CD8-positive, alpha-beta memory T cell (primary cell): ENCODE measurements at regions not wholly inside any gene's neighbourhood (a gene's known extent, or its start where the extent isn't known, plus 50 kb on each side); places are given as distances from the start of the nearest gene placed in this dataset.

ENCODE experiments used
- CTCF ChIA-PET: fragments of 350-600 bp; sonication (Branson Sonifier 250); formaldehyde crosslinking; loops from one replicate; lab custom pipeline; 2021; ENCODE audit warnings: antibody characterized with exemption; lab: Charles Lee
- POLR2A ChIA-PET: fragments of 350-600 bp; sonication (Branson Sonifier 250); formaldehyde crosslinking; loops from one replicate; lab custom pipeline; 2021; ENCODE audit warnings: antibody characterized with exemption; lab: Charles Lee
- DNase-seq, 5 donors: peaks; one replicate each; pipeline versions ENCODE4 v3.0.0 to v3.0.0-alpha.2; 2020 to 2022; ENCODE audit warnings: mixed read lengths in 1 of 5
- H3K27ac ChIP-seq: one replicate; pipeline ENCODE4 v1.7.0; 2013; ENCODE audit warnings: low read depth, mild to moderate bottlenecking, low read length, moderate library complexity
- H3K27me3 ChIP-seq: 2 replicates; pipeline ENCODE4 v1.7.0; 2013; ENCODE audit warnings: low read length, mild to moderate bottlenecking; ENCODE audit not compliant: insufficient read depth, poor library complexity, severe bottlenecking
- H3K36me3 ChIP-seq: 2 replicates; pipeline ENCODE4 v1.7.0; 2013; ENCODE audit warnings: mild to moderate bottlenecking, low read length, moderate library complexity; ENCODE audit not compliant: insufficient read depth
- H3K4me1 ChIP-seq: 2 replicates; pipeline ENCODE4 v1.7.0; 2013; ENCODE audit warnings: mild to moderate bottlenecking, low read length, moderate library complexity; ENCODE audit not compliant: insufficient read depth
- H3K4me3 ChIP-seq: 2 replicates; pipeline ENCODE4 v1.7.0; 2013; ENCODE audit warnings: mild to moderate bottlenecking, low read length
- H3K9me3 ChIP-seq: 2 replicates; pipeline ENCODE4 v1.7.0; 2013; ENCODE audit warnings: mild to moderate bottlenecking, low read length
- H3K27ac Mint-ChIP-seq, 8 donors: one replicate each; pipeline ENCODE4 v1.8.0; 2020 to 2021; ENCODE audit warnings: mixed read lengths in 8 of 8, mild to moderate bottlenecking in 6 of 8, inconsistent platforms in 3 of 8, moderate library complexity in 3 of 8
- H3K27me3 Mint-ChIP-seq, 2 donors: one replicate each; pipeline ENCODE4 v1.8.0; 2020 to 2021; ENCODE audit warnings: mixed read lengths in 2 of 2, mild to moderate bottlenecking in 1 of 2, moderate library complexity in 1 of 2
- H3K36me3 Mint-ChIP-seq, 3 donors: one replicate each; pipeline ENCODE4 v1.8.0; 2020 to 2021; ENCODE audit warnings: mixed read lengths in 3 of 3, inconsistent platforms in 1 of 3, mild to moderate bottlenecking in 1 of 3
- H3K4me1 Mint-ChIP-seq, 3 donors: one replicate each; pipeline ENCODE4 v1.8.0; 2020 to 2021; ENCODE audit warnings: mixed read lengths in 3 of 3, inconsistent platforms in 1 of 3, mild to moderate bottlenecking in 1 of 3
- H3K4me3 Mint-ChIP-seq, 7 donors: one replicate each; pipeline ENCODE4 v1.8.0; 2020 to 2021; ENCODE audit warnings: mixed read lengths in 7 of 7, mild to moderate bottlenecking in 6 of 7, moderate library complexity in 4 of 7, inconsistent platforms in 2 of 7
- H3K9me3 Mint-ChIP-seq, 5 donors: one replicate each; pipeline ENCODE4 v1.8.0; 2020 to 2022; ENCODE audit warnings: mixed read lengths in 5 of 5, mild to moderate bottlenecking in 3 of 5, moderate library complexity in 2 of 5, inconsistent platforms in 1 of 5

DNA sequence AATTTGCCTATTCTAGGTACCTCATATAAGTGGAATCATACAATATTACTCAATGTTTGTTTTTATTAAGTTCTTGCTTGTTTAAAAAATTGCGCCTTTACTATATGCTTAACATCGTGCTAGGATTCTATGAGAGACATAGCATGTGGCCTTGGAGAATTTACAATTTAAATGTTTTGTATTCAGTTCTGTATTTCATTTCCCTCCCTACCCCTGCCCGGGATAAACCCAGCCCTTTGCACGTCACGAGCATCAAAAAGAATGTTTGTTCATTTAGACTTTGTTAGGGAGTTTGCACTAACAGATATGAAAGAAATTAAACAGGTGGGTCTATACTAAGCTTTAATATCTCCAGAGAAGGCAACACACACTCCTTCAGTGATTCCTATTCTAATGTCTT, 75.7 kb downstream of the C18orf54 start:
- no peaks in the 10 kb centered on the region for H3K9me3 Mint-ChIP-seq
- no peak for DNase-seq
- H3K36me3 ChIP-seq: no peaks in the 10 kb centered on the region
- no peaks in the 10 kb centered on the region for H3K27me3 ChIP-seq
- H3K27ac ChIP-seq: no peak overlapping the region
- H3K4me1 Mint-ChIP-seq: no peaks in the 10 kb centered on the region
- no peak overlapping the region for H3K27ac Mint-ChIP-seq
- H3K4me3 Mint-ChIP-seq: no peak overlapping the region
- no peaks in the 10 kb centered on the region for H3K36me3 Mint-ChIP-seq
- CTCF ChIA-PET: no interaction called here
- no peaks in the 10 kb centered on the region for H3K9me3 ChIP-seq
- POLR2A ChIA-PET: no interaction called here
- H3K4me1 ChIP-seq: no peaks in the 10 kb centered on the region
- peaks cover 5 to 25% of the 10 kb centered on the region in 2 donors for H3K27me3 Mint-ChIP-seq
- H3K4me3 ChIP-seq: no peak overlapping the region

DNA sequence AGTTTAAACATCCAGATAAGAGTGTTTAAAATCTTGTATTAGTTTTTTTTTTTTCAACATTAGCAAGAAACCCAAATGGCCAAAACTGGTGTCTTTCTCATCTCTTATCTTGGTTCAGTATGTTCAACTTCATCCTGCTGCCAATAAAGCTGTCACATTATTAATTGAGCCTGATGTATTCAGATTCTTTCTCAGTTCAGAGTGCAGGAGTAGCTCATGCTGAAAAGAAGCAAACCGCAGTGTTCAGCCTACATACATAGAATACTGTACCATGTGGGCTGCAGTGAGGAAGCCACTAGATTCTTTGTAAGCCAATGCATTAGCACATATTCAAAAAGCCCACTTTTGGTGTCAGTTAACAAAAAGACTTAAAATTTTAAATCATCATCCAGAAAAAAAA, 76.2 kb downstream of the C18orf54 start:
- H3K27ac ChIP-seq: no peak overlapping the region
- peaks cover 5 to 29% of the 10 kb centered on the region in 2 donors for H3K27me3 Mint-ChIP-seq
- DNase-seq: no peak
- no peaks in the 10 kb centered on the region for H3K9me3 Mint-ChIP-seq
- H3K9me3 ChIP-seq: no peaks in the 10 kb centered on the region
- H3K27ac Mint-ChIP-seq: no peak overlapping the region
- no peaks in the 10 kb centered on the region for H3K36me3 ChIP-seq
- H3K4me3 ChIP-seq: no peak overlapping the region
- ChIA-PET POLR2A (no interaction called here), CTCF (no interaction called here)
- H3K4me3 Mint-ChIP-seq: no peak overlapping the region
- H3K4me1 Mint-ChIP-seq: no peaks in the 10 kb centered on the region
- H3K36me3 Mint-ChIP-seq: no peaks in the 10 kb centered on the region
- H3K4me1 ChIP-seq: no peaks in the 10 kb centered on the region
- H3K27me3 ChIP-seq: no peaks in the 10 kb centered on the region

DNA sequence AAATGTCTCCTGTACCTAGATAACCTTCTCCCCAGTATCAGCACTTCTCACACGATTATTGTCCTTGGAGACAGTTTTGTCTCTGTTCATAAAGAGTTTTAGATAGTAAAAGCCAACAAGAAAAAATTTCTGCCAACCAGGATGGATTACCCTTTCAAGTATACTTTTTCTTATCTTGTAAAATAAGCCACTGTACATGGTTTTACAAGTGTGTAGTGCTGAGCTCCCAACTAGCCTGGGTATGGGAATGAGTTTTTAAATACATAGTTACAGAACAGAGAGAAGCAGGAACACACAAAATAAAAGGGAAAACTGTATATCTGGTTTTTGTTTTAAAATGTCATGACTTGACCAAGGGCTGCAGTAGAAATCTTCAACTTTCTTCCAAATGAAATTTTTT, 76.7 kb downstream of the C18orf54 start:
- Mint-ChIP-seq H3K4me3 (no peak overlapping the region), H3K9me3 (no peaks in the 10 kb centered on the region), H3K27me3 (peaks cover 5 to 32% of the 10 kb centered on the region in 2 donors), H3K36me3 (no peaks in the 10 kb centered on the region), H3K27ac (no peak overlapping the region), H3K4me1 (no peaks in the 10 kb centered on the region)
- no peaks in the 10 kb centered on the region for H3K4me1 ChIP-seq
- no peaks in the 10 kb centered on the region for H3K27me3 ChIP-seq
- ChIA-PET CTCF (no interaction called here), POLR2A (no interaction called here)
- no peak for DNase-seq
- no peak overlapping the region for H3K27ac ChIP-seq
- H3K9me3 ChIP-seq: no peaks in the 10 kb centered on the region
- H3K36me3 ChIP-seq: no peaks in the 10 kb centered on the region
- no peak overlapping the region for H3K4me3 ChIP-seq

DNA sequence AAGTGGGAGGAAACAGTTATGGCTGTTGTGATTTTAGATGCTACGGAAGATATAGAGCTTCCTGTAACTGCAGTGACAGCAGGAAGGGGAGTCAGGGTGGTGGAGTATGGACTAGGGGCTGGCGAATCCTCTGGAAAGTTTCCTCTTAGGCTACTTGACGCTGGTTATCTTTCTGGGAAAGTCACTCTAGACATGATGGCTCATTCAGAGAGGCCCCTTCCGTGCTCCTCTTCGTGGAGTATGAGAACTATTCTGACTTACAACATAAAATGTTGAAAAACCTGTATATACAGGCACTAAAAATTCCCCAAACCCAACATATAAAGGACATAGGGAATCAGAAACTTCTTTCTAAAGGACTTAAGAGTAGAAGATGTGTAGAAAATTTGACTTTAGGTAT, 78.8 kb downstream of the C18orf54 start:
- H3K36me3 Mint-ChIP-seq: no peaks in the 10 kb centered on the region
- CTCF ChIA-PET: no interaction called here
- H3K4me3 Mint-ChIP-seq: no peak overlapping the region
- H3K4me1 Mint-ChIP-seq: no peaks in the 10 kb centered on the region
- Histone ChIP-seq H3K27ac (no peak overlapping the region), H3K9me3 (no peaks in the 10 kb centered on the region), H3K27me3 (no peaks in the 10 kb centered on the region), H3K36me3 (no peaks in the 10 kb centered on the region), H3K4me3 (no peak overlapping the region), H3K4me1 (no peaks in the 10 kb centered on the region)
- no peak for DNase-seq
- H3K27ac Mint-ChIP-seq: no peak overlapping the region
- peaks cover under 1 to 33% of the 10 kb centered on the region in 2 donors for H3K27me3 Mint-ChIP-seq
- POLR2A ChIA-PET: no interaction called here
- no peaks in the 10 kb centered on the region for H3K9me3 Mint-ChIP-seq

DNA sequence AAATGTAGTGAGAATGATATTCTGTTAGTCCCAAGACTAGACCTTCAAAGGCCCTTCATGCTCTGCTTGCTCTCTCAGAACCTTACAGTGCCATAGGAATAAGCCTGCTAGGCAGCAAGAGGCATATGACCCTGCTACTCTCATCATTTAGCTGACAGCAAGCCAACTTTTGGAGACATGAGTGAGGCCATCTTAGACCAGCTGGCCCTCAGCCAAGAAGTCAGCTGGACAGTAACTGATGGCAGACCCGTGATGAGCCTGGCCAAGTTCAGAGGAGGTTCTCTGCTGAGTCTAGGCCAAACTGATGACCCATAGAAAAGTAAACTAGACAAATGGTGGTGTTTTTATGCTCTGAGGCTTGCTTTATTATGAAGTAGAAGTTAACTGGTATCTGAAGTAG, 82.6 kb downstream of the C18orf54 start:
- CTCF ChIA-PET: no interaction called here
- POLR2A ChIA-PET: no interaction called here
- H3K4me3 ChIP-seq: no peak overlapping the region
- H3K27ac ChIP-seq: no peak overlapping the region
- Mint-ChIP-seq H3K4me1 (no peaks in the 10 kb centered on the region), H3K9me3 (no peaks in the 10 kb centered on the region), H3K36me3 (no peaks in the 10 kb centered on the region), H3K27me3 (peaks cover 6 to 40% of the 10 kb centered on the region in 2 donors), H3K27ac (no peak overlapping the region), H3K4me3 (no peak overlapping the region)
- no peaks in the 10 kb centered on the region for H3K27me3 ChIP-seq
- H3K36me3 ChIP-seq: no peaks in the 10 kb centered on the region
- no peak for DNase-seq
- no peaks in the 10 kb centered on the region for H3K9me3 ChIP-seq
- H3K4me1 ChIP-seq: no peaks in the 10 kb centered on the region

DNA sequence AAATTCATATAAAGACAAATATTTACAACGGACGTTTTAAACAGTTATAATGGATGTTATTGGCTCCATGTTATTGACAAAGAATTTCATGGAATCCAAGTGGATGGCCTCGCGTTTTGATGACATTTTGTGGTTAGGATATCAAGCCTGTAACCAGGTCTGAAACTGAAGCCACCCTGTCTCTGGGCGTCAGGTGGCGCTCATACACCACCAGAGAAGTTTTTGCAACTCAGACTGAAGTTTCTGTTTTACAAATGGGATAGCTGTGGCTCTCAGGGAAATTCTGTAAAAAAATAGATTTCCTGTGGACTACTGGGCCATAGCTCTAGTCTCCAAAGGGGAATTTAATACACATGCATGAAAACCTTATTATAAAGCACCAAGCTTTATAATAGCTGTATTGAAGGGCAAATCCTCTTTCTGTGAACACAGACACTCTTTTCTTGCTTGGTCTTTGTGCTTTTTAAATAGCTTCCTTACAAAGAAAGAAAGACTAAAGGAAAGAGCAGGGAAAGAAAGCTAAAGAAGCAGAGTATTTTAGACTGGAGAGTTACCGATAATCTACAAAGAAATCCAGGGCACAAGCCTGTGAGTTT, 86.7 kb downstream of the C18orf54 start:
- CTCF ChIA-PET: interaction anchor here (0.9 kb wide), 1 partner anchor 9 kb away, joined by 6 read pairs; no protein-coding TSS in a partner anchor
- Mint-ChIP-seq H3K4me3 (no peak overlapping the region), H3K27me3 (peaks cover 12 to 30% of the 10 kb centered on the region in 2 donors), H3K9me3 (peaks cover 0 to 1% (median 0%) of the 10 kb centered on the region in 5 donors), H3K4me1 (no peaks in the 10 kb centered on the region), H3K27ac (no peak overlapping the region), H3K36me3 (no peaks in the 10 kb centered on the region)
- H3K27me3 ChIP-seq: no peaks in the 10 kb centered on the region
- H3K27ac ChIP-seq: no peak overlapping the region
- POLR2A ChIA-PET: no interaction called here
- no peak for DNase-seq
- H3K4me1 ChIP-seq: no peaks in the 10 kb centered on the region
- no peak overlapping the region for H3K4me3 ChIP-seq
- H3K9me3 ChIP-seq: no peaks in the 10 kb centered on the region
- H3K36me3 ChIP-seq: no peaks in the 10 kb centered on the region

DNA sequence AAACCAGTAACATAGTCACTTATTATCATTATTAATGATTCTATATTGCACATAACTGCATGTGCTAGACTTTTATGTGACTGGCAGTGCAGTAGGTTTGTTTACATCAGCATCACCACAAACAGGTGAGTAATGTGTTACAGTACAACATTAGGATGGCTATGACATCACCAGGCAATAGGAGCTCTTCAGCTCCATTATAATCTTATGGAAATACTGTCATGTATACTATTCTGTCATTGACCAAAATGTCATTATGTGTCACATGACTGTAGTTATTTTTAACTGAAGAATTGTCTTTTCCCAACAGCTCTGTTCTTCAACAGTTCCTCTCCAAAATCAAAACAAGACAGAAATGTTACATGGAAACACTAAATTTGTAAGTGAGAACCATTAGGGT, 96.3 kb downstream of the C18orf54 start:
- Histone ChIP-seq H3K27me3 (no peaks in the 10 kb centered on the region), H3K36me3 (no peaks in the 10 kb centered on the region), H3K9me3 (no peaks in the 10 kb centered on the region), H3K4me3 (no peak overlapping the region), H3K4me1 (no peaks in the 10 kb centered on the region), H3K27ac (no peak overlapping the region)
- Mint-ChIP-seq H3K9me3 (no peaks in the 10 kb centered on the region), H3K4me1 (no peaks in the 10 kb centered on the region), H3K36me3 (no peaks in the 10 kb centered on the region), H3K27ac (no peak overlapping the region), H3K4me3 (no peak overlapping the region), H3K27me3 (peaks cover 0 to 24% of the 10 kb centered on the region in 2 donors)
- ChIA-PET CTCF (interaction anchor here (1.5 kb wide), 1 partner anchor 9 kb away, joined by 6 read pairs; no protein-coding TSS in a partner anchor), POLR2A (no interaction called here)
- no peak for DNase-seq

DNA sequence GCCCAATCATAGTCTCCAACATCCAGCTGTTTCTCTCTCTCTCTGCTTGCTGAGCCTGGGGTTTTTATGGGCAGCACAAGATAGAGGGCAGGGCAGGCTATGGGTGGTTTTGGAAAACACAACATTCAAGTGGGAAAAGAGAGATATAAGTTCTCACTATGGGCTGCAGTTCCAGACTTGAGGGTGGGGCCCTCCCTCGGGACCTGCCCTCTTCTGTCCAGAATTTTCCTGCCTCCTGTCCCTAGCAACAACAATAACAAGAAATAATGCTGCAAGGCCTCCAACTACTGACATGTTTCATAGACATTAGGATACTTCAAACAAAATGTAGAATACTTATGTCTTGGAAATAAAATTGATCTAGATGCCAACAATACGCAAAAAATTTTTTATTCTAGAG, 107.8 kb downstream of the C18orf54 start:
- Histone ChIP-seq H3K4me1 (no peaks in the 10 kb centered on the region), H3K4me3 (no peak overlapping the region), H3K27me3 (no peaks in the 10 kb centered on the region), H3K27ac (no peak overlapping the region), H3K9me3 (no peaks in the 10 kb centered on the region), H3K36me3 (no peaks in the 10 kb centered on the region)
- H3K4me1 Mint-ChIP-seq: no peaks in the 10 kb centered on the region
- H3K36me3 Mint-ChIP-seq: no peaks in the 10 kb centered on the region
- peaks cover 1 to 10% of the 10 kb centered on the region in 2 donors for H3K27me3 Mint-ChIP-seq
- ChIA-PET CTCF (no interaction called here), POLR2A (no interaction called here)
- no peak for DNase-seq
- H3K27ac Mint-ChIP-seq: no peak overlapping the region
- peaks cover 0 to 3% (median 1%) of the 10 kb centered on the region in 5 donors for H3K9me3 Mint-ChIP-seq
- no peak overlapping the region for H3K4me3 Mint-ChIP-seq
